GM21367 (cell line): ENCODE measurements at regions not wholly inside any gene's neighbourhood (a gene's known extent, or its start where the extent isn't known, plus 50 kb on each side); places are given as distances from the start of the nearest gene placed in this dataset.
A peak's percentile ranks its signal among the peaks of the same experiment; 100 is the strongest.
"Not testable (repeated sequence)": the region's sequence is repeated elsewhere in the genome, so short reads cannot be mapped to it uniquely, and the experiment has no call there.

Source experiments
- ATAC-seq: cut with Tn5 transposase; IDR thresholded peaks from one replicate; pipeline ENCODE4 v1.9.1; 2021; ENCODE audit not compliant: unreplicated experiment

- no peak for ATAC-seq
Observed at GRCh38 chr12:89192429-89192828, 159.9 kb downstream of the DUSP6 start.

- ATAC-seq = not testable (repeated sequence)
Observed at GRCh38 chr12:89191597-89191996, 160.7 kb downstream of the DUSP6 start.

- no peak for ATAC-seq
Observed at GRCh38 chr12:89189448-89189847, 162.9 kb downstream of the DUSP6 start.

DNA sequence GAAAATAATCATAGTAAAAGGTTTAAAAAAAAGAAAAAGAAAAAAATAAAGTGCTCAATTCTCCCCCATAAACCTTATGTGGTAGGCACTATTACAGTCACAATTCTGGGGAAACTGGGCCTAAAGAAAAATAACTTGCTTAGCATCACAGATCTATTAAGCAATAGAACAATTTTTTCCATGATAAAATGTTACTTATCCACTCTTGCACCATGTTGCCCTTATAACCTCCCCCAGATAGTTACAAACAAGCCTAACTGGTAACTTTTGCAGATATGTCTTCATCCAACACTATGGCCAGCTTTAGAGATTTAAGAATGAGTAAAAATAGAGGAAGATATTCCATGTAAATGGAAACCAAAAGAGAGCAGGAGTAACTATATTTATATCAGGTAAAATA, 164.8 kb downstream of the DUSP6 start:
- no peak for ATAC-seq

- ATAC-seq = no peak
Observed at GRCh38 chr12:89185889-89186288, 166.4 kb downstream of the DUSP6 start.

- no peak for ATAC-seq
Observed at GRCh38 chr12:89185181-89185580, 167.1 kb downstream of the DUSP6 start.

- ATAC-seq = no peak
Observed at GRCh38 chr12:89183985-89184435, 168.3 kb downstream of the DUSP6 start.

DNA sequence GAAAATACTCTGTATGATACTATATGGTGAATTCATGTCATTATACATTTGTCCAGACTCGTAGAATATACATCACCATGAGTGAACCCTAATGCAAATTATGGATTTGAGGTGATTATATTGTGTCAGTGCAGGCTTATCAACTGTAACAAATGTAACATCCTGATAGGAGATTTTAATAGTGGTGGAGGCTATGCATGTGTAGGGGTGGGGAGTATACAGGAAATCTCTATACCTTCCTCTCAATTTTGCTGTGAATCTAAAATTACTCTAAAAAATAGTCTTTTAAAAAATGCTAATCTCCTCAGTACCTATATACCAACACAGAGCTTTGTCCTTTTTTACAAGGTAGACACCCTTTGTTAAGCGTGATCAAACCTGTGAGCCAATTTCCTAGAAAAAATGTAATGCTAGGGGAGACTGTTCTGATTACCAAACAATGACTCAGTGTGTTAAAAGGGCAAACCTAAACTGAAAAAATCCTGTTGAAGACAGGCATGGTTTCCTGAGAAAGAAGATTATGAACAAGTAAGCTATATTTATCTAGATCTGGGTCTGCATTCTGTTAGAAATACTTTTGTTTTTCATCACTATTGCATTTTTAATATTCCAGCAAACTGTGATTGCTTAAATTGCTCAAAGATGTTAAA, 170.9 kb downstream of the DUSP6 start:
- no peak for ATAC-seq

DNA sequence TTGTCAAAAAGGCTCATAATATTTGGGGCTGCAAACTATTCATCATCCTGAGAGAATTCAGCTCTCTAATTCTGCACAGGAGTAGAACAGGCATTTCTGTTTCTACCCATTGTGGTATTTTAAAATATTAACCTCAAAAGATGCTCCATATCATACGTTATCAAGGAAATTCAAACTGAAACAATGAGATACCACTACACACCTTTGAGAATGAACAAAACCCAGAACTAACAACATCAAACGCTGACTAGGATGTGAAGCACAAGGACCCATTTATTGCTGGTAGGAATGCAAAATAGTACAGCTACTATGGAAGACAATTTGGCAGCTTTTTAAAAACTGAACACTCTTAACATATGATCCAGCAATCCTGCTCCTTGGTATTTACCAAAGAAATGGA, 171.8 kb downstream of the DUSP6 start:
- no peak for ATAC-seq

GRCh38 chr12:89179983-89180382, 172.3 kb downstream of the DUSP6 start:
- ATAC-seq = no peak

DNA sequence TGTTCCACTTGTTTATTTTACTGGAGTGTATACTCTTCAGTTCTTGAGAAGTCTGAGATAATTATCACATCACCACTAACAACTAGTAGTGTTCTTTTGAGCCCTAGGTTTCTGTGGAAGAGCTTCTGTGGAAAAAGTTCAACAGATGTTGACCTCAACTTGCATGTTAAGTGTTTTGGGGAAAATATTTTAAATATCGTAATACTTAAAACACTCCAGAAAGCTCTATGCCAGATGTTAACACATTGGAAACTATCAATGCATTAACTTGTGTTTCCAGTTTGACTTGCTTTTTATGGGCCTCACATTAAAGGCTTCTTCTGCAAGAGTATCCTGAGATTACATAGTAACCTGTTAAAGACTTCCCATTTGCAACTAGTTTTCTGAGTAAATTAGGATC, 173.1 kb downstream of the DUSP6 start:
- no peak for ATAC-seq

DNA sequence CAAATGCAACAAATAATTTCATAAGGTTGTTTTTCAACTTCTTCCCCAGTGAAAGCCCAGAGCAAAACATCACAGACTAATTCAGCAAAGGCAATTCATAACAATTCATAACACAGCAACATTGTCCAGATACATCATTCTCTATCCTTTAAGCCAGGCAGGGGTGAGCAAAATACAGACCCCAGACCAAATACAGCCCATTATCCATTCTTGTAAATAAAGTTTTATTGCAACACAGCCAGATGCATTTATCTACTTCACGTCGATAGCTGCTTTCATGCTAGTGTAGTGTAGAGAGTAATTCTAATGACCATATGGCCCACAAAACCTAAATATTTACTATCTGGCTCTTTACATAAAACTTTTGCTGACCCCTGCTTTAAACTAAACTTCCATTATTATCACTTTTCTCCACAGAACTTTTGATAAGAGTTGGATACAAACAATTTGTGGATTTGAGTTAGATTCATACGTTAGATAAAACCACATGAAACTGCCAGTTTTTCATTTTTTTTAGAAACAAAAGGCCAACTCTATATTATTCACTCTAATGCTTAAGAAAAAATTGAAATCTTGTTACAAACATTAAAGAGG, 174.4 kb downstream of the DUSP6 start:
- ATAC-seq = no peak

DNA sequence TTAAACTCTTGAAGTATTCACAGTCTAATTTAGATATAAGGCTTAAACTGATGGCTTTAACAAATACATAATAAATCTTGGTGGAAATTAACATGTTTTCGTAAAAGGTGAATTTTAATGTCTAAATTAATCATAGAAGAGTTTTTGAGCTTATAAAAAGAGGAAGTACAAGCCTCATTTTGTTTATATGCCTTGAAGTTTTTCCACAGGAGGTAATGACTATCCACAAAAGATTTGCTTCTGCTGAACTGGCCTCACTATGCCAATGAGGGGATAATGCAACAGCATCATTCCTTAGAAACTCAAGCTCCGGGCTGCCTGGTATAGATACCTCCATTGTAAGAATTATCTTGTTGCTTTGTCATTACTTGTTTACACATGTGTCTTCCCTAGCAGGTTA, 175.6 kb downstream of the DUSP6 start:
- no peak for ATAC-seq

DNA sequence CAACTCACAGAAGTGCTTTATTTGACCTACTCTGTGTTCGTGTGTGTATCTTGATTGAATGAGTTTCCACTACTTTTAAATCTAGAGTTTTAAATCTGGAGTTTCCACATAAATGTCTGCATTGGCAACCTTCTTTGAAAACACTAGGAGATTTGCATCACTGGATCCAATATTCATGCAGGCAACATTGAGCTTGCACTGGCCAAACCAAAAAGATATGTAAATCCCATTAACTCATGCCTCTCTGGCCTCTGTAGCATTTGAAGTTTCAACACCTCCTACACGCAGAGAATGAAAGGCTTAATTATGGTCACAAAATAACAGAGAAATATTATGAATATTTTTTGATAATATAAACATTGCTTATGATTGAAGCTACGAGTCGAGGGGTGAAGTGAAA, 178.6 kb downstream of the DUSP6 start:
- no peak for ATAC-seq

- ATAC-seq = no peak
Observed at GRCh38 chr12:89173096-89173495, 179.2 kb downstream of the DUSP6 start.

DNA sequence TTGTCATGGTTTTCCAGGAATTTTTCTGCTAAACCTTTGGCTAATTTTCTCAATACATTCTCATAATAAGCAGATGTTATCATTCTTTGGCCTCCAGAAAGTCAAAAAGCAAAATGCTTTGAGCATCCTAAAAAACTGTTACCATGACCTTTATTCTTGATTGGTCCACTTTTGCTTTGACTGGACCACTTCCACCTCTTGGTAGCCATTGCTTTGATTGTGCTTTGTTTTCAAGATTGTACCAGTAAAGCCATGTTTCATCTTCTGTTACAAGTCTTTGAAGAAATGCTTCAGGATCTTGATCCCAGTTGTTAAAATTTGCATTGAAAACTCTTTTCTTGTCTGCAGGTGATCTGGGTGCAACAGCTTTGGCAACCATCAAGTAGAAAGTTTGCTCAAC, 180.1 kb downstream of the DUSP6 start:
- ATAC-seq = no peak

DNA sequence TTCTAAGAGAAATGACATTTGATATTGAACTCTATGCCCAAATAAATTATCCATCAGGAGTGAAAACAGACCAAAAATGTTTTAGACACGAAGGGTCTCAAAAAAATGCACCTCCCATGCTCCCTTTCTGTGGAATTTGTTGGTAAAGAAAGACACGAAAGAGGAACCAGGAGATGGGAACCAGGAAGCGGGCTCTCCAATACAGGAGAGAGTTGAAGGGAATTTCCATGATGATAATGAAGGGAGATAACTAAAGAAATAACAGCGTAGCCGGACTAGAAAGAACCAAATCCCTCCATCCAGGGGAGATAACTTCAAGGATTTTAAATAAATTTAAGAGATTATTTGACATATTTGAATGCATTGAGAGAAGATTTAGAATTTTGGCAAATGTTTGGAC, 183.0 kb downstream of the DUSP6 start:
- no peak for ATAC-seq

- no peak for ATAC-seq
Observed at GRCh38 chr12:89167986-89168385, 184.3 kb downstream of the DUSP6 start.

DNA sequence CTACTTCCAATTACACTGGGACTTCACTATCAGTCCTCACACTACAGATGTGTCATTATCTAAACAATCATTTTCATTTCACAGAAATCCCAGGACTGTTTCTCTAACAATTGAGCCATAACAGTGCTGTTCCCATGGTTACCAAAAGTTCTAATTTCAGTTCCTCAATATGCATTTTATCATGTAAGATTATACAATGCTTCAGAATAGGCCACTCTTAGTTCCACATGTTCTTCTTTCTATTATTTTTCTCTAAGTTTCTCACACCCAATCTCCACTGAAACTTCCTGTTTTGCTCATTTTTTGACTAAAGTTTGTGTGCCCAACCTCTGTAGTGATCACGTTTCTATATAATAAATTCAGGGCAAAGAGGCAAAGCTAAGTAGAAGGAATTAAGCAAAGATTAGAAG, 185.8 kb downstream of the DUSP6 start:
- peak; percentile 98 for ATAC-seq

DNA sequence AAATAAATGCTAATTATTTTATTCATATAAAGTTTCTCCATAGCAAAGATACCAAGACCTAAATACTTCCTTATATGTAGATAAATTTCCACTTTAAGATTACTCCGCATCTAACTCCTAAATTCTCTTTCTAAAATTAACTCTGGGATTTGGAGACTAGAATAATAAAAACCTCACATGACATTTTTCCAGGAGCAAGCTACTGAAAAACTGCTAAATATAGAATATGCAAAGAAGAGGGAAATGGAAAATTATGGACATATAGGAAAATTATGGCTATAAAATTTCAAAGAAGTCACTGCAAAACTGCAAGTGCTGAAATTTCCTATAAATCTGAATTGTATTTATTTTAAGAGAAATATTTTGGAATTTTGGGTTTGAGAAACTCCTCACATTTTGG, 186.2 kb downstream of the DUSP6 start:
- no peak for ATAC-seq

DNA sequence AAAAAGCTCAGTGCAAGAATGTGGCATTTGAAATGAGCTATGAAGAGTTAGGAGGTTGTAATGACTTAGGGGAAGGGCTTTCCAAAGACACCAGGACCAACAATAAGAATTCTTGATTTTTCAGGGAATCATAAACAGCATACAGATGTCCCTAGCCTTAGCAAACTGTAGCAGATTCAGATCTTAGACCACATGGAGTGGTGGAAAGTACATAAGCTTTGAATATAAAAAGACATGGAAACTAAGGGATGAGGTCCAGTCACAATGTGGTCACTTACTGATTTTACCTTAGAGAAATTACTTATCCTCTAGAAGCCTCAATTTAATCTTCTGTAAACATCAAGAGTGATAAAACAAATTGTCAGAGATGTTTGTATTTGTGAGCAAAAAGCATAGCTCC, 186.6 kb downstream of the DUSP6 start:
- ATAC-seq = no peak

DNA sequence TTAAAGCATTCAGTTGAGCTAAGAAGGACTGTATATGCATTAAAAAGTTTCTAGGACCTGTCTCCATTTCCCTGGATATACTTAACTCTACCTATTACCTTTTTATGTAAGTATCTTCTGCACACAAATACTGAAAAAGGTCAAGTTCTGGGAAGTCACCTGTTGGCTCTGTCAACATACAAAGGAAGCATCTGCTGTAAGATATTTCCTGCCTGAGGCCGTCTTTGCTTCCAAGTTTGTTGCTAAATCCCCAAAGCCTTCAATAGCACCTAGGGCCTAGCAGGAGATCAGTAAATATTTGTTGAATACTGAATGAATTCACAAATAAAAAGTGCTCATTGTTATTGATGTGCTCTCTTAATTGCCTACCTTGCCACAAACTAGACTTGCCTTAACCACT, 188.4 kb downstream of the DUSP6 start:
- ATAC-seq = no peak
